ENCODE measurements at regions not wholly inside any gene's neighbourhood (a gene's known extent, or its start where the extent isn't known, plus 50 kb on each side); places are given as distances from the start of the nearest gene placed in this dataset.

DNA sequence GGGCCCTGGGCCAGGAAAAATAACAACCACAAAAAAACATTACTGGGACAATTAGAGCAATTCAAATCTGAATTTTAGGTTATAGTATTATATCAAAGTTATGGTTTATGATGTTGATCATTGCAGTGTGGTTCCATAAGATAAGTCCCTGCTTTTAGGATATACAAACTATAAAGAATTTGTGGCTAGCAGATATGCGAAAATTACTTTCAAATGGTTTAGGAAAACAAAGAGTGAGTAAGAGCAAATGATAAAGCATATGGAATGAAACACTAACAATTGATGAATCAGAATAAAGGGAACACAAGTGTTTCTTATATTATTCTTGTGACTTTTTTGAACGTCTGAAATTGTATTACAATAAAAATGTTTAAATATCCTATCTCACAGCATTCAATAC is 64.4 kb upstream of the HECTD2 start:
- Histone ChIP-seq H3K36me3 (ENCODE audit: low read depth, low read length) (no peaks in the 10 kb centered on the region), H3K9ac (ENCODE audit: low read length) (no peak overlapping the region), H3F3A (ENCODE audit: low read length, unreplicated experiment) (no peaks in the 10 kb centered on the region), H3K4me1 (ENCODE audit: insufficient read depth, low read length) (peaks cover 13% of the 10 kb centered on the region), H2AFZ (ENCODE audit: low read length) (no peak overlapping the region), H3K27ac (ENCODE audit: low read length) (no peak overlapping the region), H4K20me1 (ENCODE audit: low read length) (no peaks in the 10 kb centered on the region), H3K4me2 (ENCODE audit: low read length) (no peak overlapping the region), H3K9me3 (ENCODE audit: low read length) (no peaks in the 10 kb centered on the region), H3K27me3 (ENCODE audit: low read length) (no peaks in the 10 kb centered on the region), H3K4me3 (ENCODE audit: low read length) (no peak overlapping the region), H3K9me2 (replicated peaks; ENCODE audit: low read length) (no peaks in the 10 kb centered on the region), H3K79me2 (ENCODE audit: low read length) (no peaks in the 10 kb centered on the region)
- DNase-seq (no peak), ATAC-seq (no peak)
- TF ChIP-seq EZH2phosphoT487 (IDR thresholded peaks at IDR 0.05; ENCODE audit: borderline replicate concordance, low read length) = no peak
- TF ChIP-seq, protein P1, sequence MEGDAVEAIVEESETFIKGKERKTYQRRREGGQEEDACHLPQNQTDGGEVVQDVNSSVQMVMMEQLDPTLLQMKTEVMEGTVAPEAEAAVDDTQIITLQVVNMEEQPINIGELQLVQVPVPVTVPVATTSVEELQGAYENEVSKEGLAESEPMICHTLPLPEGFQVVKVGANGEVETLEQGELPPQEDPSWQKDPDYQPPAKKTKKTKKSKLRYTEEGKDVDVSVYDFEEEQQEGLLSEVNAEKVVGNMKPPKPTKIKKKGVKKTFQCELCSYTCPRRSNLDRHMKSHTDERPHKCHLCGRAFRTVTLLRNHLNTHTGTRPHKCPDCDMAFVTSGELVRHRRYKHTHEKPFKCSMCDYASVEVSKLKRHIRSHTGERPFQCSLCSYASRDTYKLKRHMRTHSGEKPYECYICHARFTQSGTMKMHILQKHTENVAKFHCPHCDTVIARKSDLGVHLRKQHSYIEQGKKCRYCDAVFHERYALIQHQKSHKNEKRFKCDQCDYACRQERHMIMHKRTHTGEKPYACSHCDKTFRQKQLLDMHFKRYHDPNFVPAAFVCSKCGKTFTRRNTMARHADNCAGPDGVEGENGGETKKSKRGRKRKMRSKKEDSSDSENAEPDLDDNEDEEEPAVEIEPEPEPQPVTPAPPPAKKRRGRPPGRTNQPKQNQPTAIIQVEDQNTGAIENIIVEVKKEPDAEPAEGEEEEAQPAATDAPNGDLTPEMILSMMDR (conservative IDR thresholded peaks at IDR 0.05; ENCODE audit: low read depth, low read length) = no peak
- TF ChIP-seq EZH2 (IDR thresholded peaks at IDR 0.05; ENCODE audit: low read length, unreplicated experiment) = no peak
- ChIA-PET CTCF (no interaction called here), POLR2A (ENCODE audit: unreplicated experiment) (no interaction called here)
- BruUV-seq (replicated peaks) = no TSS peak
- intact Hi-C loops (cut with micrococcal nuclease) = no loop called here

DNA sequence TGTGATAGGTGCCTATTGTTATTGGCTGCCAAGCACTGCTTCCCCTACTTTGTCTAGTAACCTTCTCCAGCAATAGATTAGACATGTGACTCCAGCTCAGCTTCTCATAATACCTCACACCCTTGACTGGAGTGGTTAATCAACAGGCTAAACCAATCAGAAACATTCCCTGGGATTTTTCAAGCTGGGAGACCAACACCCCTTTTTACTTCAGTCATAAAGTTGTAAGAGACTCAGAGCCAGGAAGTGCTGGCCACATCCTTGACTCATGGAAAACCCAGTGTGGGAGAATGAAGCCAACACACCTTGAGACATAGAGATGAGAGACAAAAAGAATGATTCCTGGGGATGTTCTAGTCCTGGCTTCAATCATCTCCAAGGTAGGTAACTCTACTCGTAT is 62.6 kb upstream of the HECTD2 start:
- no peak overlapping the region for H3K4me3 ChIP-seq (ENCODE audit: low read length)
- 0 out of 2 replicates have a peak, but pooled peaks cover 7% of the 10 kb centered on the region for H3K4me1 ChIP-seq (ENCODE audit: insufficient read depth, low read length)
- TF ChIP-seq, protein P1 (conservative IDR thresholded peaks at IDR 0.05; ENCODE audit: low read depth, low read length) = no peak
- no peak for TF ChIP-seq EZH2phosphoT487 (IDR thresholded peaks at IDR 0.05; ENCODE audit: borderline replicate concordance, low read length)
- no peak for TF ChIP-seq EZH2 (IDR thresholded peaks at IDR 0.05; ENCODE audit: low read length, unreplicated experiment)
- DNase-seq = no peak
- no peak overlapping the region for H2AFZ ChIP-seq (ENCODE audit: low read length)
- ChIA-PET POLR2A (ENCODE audit: unreplicated experiment) (no interaction called here), CTCF (no interaction called here)
- H4K20me1 ChIP-seq (ENCODE audit: low read length) = no peaks in the 10 kb centered on the region
- H3F3A ChIP-seq (ENCODE audit: low read length, unreplicated experiment) = no peaks in the 10 kb centered on the region
- H3K27ac ChIP-seq (ENCODE audit: low read length) = no peak overlapping the region
- BruUV-seq (replicated peaks) = no TSS peak
- no peak overlapping the region for H3K4me2 ChIP-seq (ENCODE audit: low read length)
- no peak for ATAC-seq
- H3K9me3 ChIP-seq (ENCODE audit: low read length) = no peaks in the 10 kb centered on the region
- H3K9me2 ChIP-seq (replicated peaks; ENCODE audit: low read length) = no peaks in the 10 kb centered on the region
- intact Hi-C loops (cut with micrococcal nuclease) = no loop called here
- H3K79me2 ChIP-seq (ENCODE audit: low read length) = no peaks in the 10 kb centered on the region
- H3K9ac ChIP-seq (ENCODE audit: low read length) = no peak overlapping the region
- no peaks in the 10 kb centered on the region for H3K27me3 ChIP-seq (ENCODE audit: low read length)
- no peaks in the 10 kb centered on the region for H3K36me3 ChIP-seq (ENCODE audit: low read depth, low read length)

DNA sequence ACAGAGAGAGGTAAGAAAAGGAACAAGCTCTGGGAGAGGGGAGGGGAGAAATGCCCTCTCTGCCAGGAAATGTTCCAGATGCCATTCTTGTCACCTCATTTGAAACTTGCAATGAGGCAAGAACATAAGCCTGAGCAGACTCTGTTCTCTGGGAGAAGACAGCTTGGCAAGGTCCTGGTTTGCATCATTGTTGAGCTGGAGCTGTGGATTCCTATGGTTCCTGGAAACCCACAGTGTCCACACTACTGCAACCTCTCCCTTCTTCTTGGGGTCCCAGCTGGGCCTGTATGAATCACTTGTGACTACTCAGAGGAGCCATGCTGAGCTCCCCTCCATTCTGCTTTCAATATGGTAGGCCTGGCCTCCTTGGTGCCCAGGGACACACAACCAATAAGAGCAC is 60.8 kb upstream of the HECTD2 start:
- Histone ChIP-seq H3K27ac (ENCODE audit: low read length) (no peak overlapping the region), H3K4me3 (ENCODE audit: low read length) (no peak overlapping the region), H3K36me3 (ENCODE audit: low read depth, low read length) (no peaks in the 10 kb centered on the region), H3K27me3 (ENCODE audit: low read length) (no peaks in the 10 kb centered on the region), H3K9ac (ENCODE audit: low read length) (no peak overlapping the region), H3K4me2 (ENCODE audit: low read length) (no peak overlapping the region), H4K20me1 (ENCODE audit: low read length) (no peaks in the 10 kb centered on the region), H3K9me2 (replicated peaks; ENCODE audit: low read length) (no peaks in the 10 kb centered on the region), H2AFZ (ENCODE audit: low read length) (no peak overlapping the region), H3K79me2 (ENCODE audit: low read length) (no peaks in the 10 kb centered on the region), H3F3A (ENCODE audit: low read length, unreplicated experiment) (no peaks in the 10 kb centered on the region), H3K9me3 (ENCODE audit: low read length) (no peaks in the 10 kb centered on the region), H3K4me1 (ENCODE audit: insufficient read depth, low read length) (0 out of 2 replicates have a peak, but pooled peaks cover 5% of the 10 kb centered on the region)
- DNase-seq = no peak
- no peak for ATAC-seq
- no TSS peak for BruUV-seq (replicated peaks)
- CTCF ChIA-PET = no interaction called here
- POLR2A ChIA-PET (ENCODE audit: unreplicated experiment) = no interaction called here
- TF ChIP-seq, protein P1 (conservative IDR thresholded peaks at IDR 0.05; ENCODE audit: low read depth, low read length) = no peak
- TF ChIP-seq EZH2phosphoT487 (IDR thresholded peaks at IDR 0.05; ENCODE audit: borderline replicate concordance, low read length) (no peak), EZH2 (IDR thresholded peaks at IDR 0.05; ENCODE audit: low read length, unreplicated experiment) (no peak)
- intact Hi-C loops (cut with micrococcal nuclease) = no loop called here

All from PC-3 (cell line).